ENCODE measurements at regions not wholly inside any gene's neighbourhood (a gene's known extent, or its start where the extent isn't known, plus 50 kb on each side); places are given as distances from the start of the nearest gene placed in this dataset.

DNA sequence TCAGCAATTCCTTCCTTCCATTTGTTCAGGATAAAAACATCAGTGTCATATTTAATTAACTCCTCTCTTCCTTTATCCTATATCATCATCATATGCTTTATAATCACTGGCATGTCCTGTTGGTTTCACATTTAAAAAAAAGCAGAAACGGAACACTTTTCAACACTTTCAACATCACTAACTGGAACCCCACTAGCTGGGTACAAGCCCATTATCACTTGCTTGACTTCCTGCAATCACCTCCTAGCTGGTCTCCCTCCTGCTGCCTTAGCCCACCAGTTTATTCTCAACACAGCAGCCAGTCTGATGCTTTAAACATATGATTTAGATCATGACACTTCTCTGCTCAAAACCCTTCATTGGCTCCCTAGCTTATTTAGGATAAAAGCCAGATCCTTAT lies 116.4 kb upstream of the LSM6 start:
- no peak for DNase-seq

DNA sequence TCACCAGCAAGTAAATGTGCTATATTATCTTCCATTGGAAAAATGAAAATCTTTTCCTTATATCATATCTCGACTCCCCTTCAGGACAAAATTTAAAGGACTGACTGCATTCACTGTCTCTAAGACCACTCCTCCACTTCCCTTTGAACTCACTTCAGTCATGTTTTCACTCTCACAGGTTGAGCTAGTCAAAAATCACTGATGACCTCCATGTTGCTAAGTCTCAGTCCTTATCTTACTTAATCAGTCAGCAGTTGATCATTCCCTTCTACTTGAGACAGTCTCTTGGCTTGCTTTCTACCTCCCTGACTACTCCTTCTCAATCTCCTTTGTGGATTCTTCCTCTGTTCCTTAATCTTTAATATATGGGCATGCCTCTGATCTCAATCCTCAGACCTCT lies 117.0 kb upstream of the LSM6 start:
- H3K27ac Mint-ChIP-seq: no peak overlapping the region
- POLR2A ChIA-PET: interaction anchor here (0.5 to 3.5 kb wide), 12 partner anchors 10 to 216 kb away, joined by 3 to 81 read pairs (median 6); partner anchors contain the start of gene ZNF827
- H3K27me3 Mint-ChIP-seq: no peaks in the 10 kb centered on the region
- TF ChIP-seq, protein P1, sequence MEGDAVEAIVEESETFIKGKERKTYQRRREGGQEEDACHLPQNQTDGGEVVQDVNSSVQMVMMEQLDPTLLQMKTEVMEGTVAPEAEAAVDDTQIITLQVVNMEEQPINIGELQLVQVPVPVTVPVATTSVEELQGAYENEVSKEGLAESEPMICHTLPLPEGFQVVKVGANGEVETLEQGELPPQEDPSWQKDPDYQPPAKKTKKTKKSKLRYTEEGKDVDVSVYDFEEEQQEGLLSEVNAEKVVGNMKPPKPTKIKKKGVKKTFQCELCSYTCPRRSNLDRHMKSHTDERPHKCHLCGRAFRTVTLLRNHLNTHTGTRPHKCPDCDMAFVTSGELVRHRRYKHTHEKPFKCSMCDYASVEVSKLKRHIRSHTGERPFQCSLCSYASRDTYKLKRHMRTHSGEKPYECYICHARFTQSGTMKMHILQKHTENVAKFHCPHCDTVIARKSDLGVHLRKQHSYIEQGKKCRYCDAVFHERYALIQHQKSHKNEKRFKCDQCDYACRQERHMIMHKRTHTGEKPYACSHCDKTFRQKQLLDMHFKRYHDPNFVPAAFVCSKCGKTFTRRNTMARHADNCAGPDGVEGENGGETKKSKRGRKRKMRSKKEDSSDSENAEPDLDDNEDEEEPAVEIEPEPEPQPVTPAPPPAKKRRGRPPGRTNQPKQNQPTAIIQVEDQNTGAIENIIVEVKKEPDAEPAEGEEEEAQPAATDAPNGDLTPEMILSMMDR (IDR thresholded peaks at IDR 0.05): no peak
- intact Hi-C loops (cut with micrococcal nuclease): loop anchor here (2.0 kb wide), 2 partner anchors 116 to 878 kb away; partner anchors contain the start of genes LSM6 and OTUD4
- no peaks in the 10 kb centered on the region for H3K36me3 Mint-ChIP-seq (ENCODE audit: low read depth)
- ATAC-seq (ENCODE audit: low read depth): no peak
- no peaks in the 10 kb centered on the region for H3K9me3 Mint-ChIP-seq
- peaks cover 40% of the 10 kb centered on the region for H3K4me1 Mint-ChIP-seq
- CTCF ChIA-PET: interaction anchor here (0.6 to 2.7 kb wide), 3 partner anchors 11 to 29 kb away, joined by 3 to 13 read pairs (median 7); no protein-coding TSS in a partner anchor
- DNase-seq: no peak
- H3K4me3 Mint-ChIP-seq: no peak overlapping the region

More for the DNA sequence above, 116.4 kb upstream of the LSM6 start:
- CTCF ChIA-PET: interaction anchor here (2.4 to 2.7 kb wide), 2 partner anchors 24 to 29 kb away, joined by 7 to 13 read pairs; no protein-coding TSS in a partner anchor
- H3K4me1 Mint-ChIP-seq: peaks cover 44% of the 10 kb centered on the region
- no peak overlapping the region for H3K4me3 Mint-ChIP-seq
- no peaks in the 10 kb centered on the region for H3K36me3 Mint-ChIP-seq (ENCODE audit: low read depth)
- no peak overlapping the region for H3K27ac Mint-ChIP-seq
- H3K27me3 Mint-ChIP-seq: no peaks in the 10 kb centered on the region
- POLR2A ChIA-PET: interaction anchor here (0.6 to 3.5 kb wide), 11 partner anchors 10 to 174 kb away, joined by 3 to 81 read pairs (median 4); partner anchors contain the start of gene ZNF827
- TF ChIP-seq, protein P1 (IDR thresholded peaks at IDR 0.05): no peak
- H3K9me3 Mint-ChIP-seq: no peaks in the 10 kb centered on the region
- intact Hi-C loops (cut with micrococcal nuclease): loop anchor here (1.0 to 2.0 kb wide), 4 partner anchors 9 to 878 kb away; partner anchors contain the start of genes LSM6 and OTUD4
- peak; percentile 56 for ATAC-seq (ENCODE audit: low read depth)

DNA sequence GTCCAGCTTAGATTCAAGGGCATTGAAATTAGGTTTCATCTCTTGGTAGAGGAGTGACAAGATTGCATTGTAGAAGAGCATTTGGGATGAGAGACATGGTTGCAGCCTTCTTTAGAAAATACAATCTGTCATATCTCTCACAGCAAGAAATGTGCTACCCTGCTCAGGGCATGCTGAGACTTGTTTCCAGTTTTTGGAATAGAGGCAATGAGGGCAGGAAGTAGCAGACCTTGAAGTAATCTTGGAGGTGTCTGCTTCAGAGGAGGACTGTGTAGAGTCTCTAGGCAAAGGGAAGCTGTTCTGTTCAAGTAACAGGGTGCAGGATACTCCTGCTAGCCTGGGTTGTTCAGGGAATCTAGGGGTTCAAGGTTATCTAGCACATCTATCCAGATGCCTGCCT lies 116.1 kb upstream of the ZNF827 start:
- no peak for ATAC-seq (ENCODE audit: low read depth)

DNA sequence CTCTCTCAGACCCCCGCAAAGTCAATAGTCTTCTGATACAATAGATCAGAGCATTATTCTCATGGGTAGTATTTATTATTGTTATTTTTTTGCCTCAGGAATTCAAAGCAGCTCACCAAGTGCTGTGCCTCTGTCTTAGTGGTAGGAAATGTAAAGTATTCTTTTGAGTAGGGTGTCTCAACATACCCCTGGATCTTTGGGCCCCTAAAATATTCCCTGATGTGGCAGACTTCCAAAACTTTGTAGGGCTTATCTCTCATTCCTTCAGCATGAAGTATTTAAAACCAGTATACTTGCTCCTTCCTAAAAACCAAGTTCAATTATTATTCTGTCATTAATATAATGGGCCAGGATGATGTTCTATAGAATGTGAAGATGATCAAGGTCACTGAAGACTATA lies 115.3 kb upstream of the ZNF827 start:
- H3K36me3 Mint-ChIP-seq (ENCODE audit: low read depth): no peaks in the 10 kb centered on the region
- intact Hi-C loops (cut with micrococcal nuclease): no loop called here
- no peak for DNase-seq

More for the DNA sequence above, 116.1 kb upstream of the ZNF827 start:
- intact Hi-C loops (cut with micrococcal nuclease): no loop called here
- H3K4me3 Mint-ChIP-seq: no peak overlapping the region
- peaks cover 39% of the 10 kb centered on the region for H3K4me1 Mint-ChIP-seq
- DNase-seq: no peak
- POLR2A ChIA-PET: interaction anchor here (1.1 kb wide), 1 partner anchor 116 kb away, joined by 3 read pairs; the partner anchor contains the start of gene ZNF827
- H3K36me3 Mint-ChIP-seq (ENCODE audit: low read depth): no peaks in the 10 kb centered on the region
- no peaks in the 10 kb centered on the region for H3K9me3 Mint-ChIP-seq
- TF ChIP-seq, protein P1 (IDR thresholded peaks at IDR 0.05): no peak
- CTCF ChIA-PET: no interaction called here
- H3K27me3 Mint-ChIP-seq: no peaks in the 10 kb centered on the region
- H3K27ac Mint-ChIP-seq: no peak overlapping the region

More for the DNA sequence above, 115.3 kb upstream of the ZNF827 start:
- ATAC-seq (ENCODE audit: low read depth): no peak
- Mint-ChIP-seq H3K4me3 (no peak overlapping the region), H3K27ac (no peak overlapping the region), H3K9me3 (no peaks in the 10 kb centered on the region), H3K27me3 (no peaks in the 10 kb centered on the region), H3K4me1 (peaks cover 44% of the 10 kb centered on the region)
- TF ChIP-seq, protein P1 (IDR thresholded peaks at IDR 0.05): no peak
- POLR2A ChIA-PET: interaction anchor here (1.1 kb wide), 1 partner anchor 115 kb away, joined by 3 read pairs; the partner anchor contains the start of gene ZNF827
- CTCF ChIA-PET: no interaction called here

Data from activated B cell treated with CpG ODN at 0.5 μM for 24 hours (primary cell).